ENCODE measurements at regions not wholly inside any gene's neighbourhood (a gene's known extent, or its start where the extent isn't known, plus 50 kb on each side); places are given as distances from the start of the nearest gene placed in this dataset.

GRCh38 chr21:33132054-33132453 is 62.1 kb downstream of the OLIG1 start:
- TF ChIP-seq CTCF (conservative IDR thresholded peaks at IDR 0.05 in 1 of 2, IDR thresholded peaks at IDR 0.05 in 1 of 2; ENCODE audit: extremely low read depth in 1 of 2, insufficient read depth in 1 of 2, low read depth in 1 of 2, low read length in 2 of 2) (peak in 1 of 2 donors; percentile 47), EZH2 (IDR thresholded peaks at IDR 0.05; ENCODE audit: borderline replicate concordance, low read length) (no peak)
